Spleen (tissue), 11 donors: ENCODE measurements at regions not wholly inside any gene's neighbourhood (a gene's known extent, or its start where the extent isn't known, plus 50 kb on each side); places are given as distances from the start of the nearest gene placed in this dataset.

Source experiments
- DNase-seq: peaks from one replicate; pipeline ENCODE4 v3.0.0-alpha.2; 2020
- H3K27ac ChIP-seq, 8 donors: fragments of 200-600 bp; sonication (generic) in 7 of 8; 1 replicate in 4 of 8; 2 replicates in 4 of 8; pipeline versions ENCODE4 v1.5.0 to v1.8.0; 2016 to 2021; ENCODE audit warnings: inconsistent platforms in 4 of 8, mild to moderate bottlenecking in 4 of 8, moderate library complexity in 1 of 8
- H3K27me3 ChIP-seq, 7 donors: fragments of 200-600 bp; sonication (generic) in 6 of 7; replicated peaks in 1 of 7; 1 replicate in 4 of 7; 2 replicates in 3 of 7; pipeline versions ENCODE4 v1.5.0 to v1.8.0; 2016 to 2021; ENCODE audit warnings: inconsistent platforms in 3 of 7, mild to moderate bottlenecking in 1 of 7
- H3K36me3 ChIP-seq, 6 donors: fragments of 200-600 bp; sonication (generic) in 5 of 6; 1 replicate in 4 of 6; 2 replicates in 2 of 6; pipeline versions ENCODE4 v1.5.0 to v1.8.0; 2016 to 2021; ENCODE audit warnings: inconsistent platforms in 2 of 6
- H3K4me1 ChIP-seq, 6 donors: fragments of 200-600 bp; sonication (generic) in 5 of 6; 1 replicate in 3 of 6; 2 replicates in 3 of 6; pipeline versions ENCODE4 v1.5.0 to v1.8.0; 2016 to 2021; ENCODE audit warnings: inconsistent platforms in 3 of 6
- H3K4me3 ChIP-seq, 8 donors: fragments of 200-600 bp; sonication (generic) in 7 of 8; 1 replicate in 4 of 8; 2 replicates in 4 of 8; pipeline versions ENCODE4 v1.5.0 to v1.8.0; 2016 to 2021; ENCODE audit warnings: inconsistent platforms in 4 of 8, mild to moderate bottlenecking in 4 of 8, moderate library complexity in 2 of 8
- H3K9me3 ChIP-seq, 8 donors: fragments of 200-600 bp; sonication (generic) in 7 of 8; 1 replicate in 4 of 8; 2 replicates in 4 of 8; pipeline versions ENCODE4 v1.5.0 to v1.8.0; 2016 to 2021; ENCODE audit warnings: inconsistent platforms in 4 of 8
- POLR2A ChIP-seq, 3 donors: fragments of 450-650 bp; IDR thresholded peaks; one replicate each; pipeline ENCODE4 v1.5.1; 2017; ENCODE audit warnings: antibody characterized with exemption in 3 of 3, mild to moderate bottlenecking in 1 of 3
- POLR2AphosphoS5 ChIP-seq, 3 donors: sonication (generic); formaldehyde crosslinking; IDR thresholded peaks; one replicate each; pipeline ENCODE4 v1.5.1; 2017; ENCODE audit warnings: antibody characterized with exemption in 3 of 3
- WGBS, 5 donors: extraction: QIAGEN DNeasy Blood & Tissue Kit in 3 of 5; methylation state at CpG; one replicate each; pipeline versions ENCODE4 v1.1.5 to v1.1.7; 2013 to 2018; 5-methylcytosine and 5-hydroxymethylcytosine counted together
- intact Hi-C: fragments of 100-400 bp; cut with DNase I; formaldehyde crosslinking; loops from one replicate; pipeline ENCODE4 v1.15.0; 2023; ENCODE audit warnings: low total_unique reads
- TF ChIP-seq, protein P1 (sequence below), 11 experiments: fragments of 200-600 bp in 7 of 11; fragments of 450-650 bp in 4 of 11; sonication (generic) in 4 of 11; IDR thresholded peaks in 8 of 11; conservative IDR thresholded peaks in 3 of 11; 1 replicate in 7 of 11; 2 replicates in 4 of 11; pipeline versions ENCODE4 v1.4.0 to v1.8.0; 2016 to 2021; ENCODE audit warnings: antibody characterized with exemption in 11 of 11, inconsistent platforms in 4 of 11, mild to moderate bottlenecking in 1 of 11
- donor health status: healthy with polysubstance abuse.
- donor health status: DM: no; HTN: no; CAD: no; lungs with moderate emphysema.
- donor health status: DM: no; HTN: no; CAD: no.
- donor health status: Bipolar disorder and iron deficiency.
- donor health status: healthy.
- donor health status: DM: no; HTN: no; CAD: no.
- donor health status: DM: yes; HTN: yes; CAD: no.

DNA sequence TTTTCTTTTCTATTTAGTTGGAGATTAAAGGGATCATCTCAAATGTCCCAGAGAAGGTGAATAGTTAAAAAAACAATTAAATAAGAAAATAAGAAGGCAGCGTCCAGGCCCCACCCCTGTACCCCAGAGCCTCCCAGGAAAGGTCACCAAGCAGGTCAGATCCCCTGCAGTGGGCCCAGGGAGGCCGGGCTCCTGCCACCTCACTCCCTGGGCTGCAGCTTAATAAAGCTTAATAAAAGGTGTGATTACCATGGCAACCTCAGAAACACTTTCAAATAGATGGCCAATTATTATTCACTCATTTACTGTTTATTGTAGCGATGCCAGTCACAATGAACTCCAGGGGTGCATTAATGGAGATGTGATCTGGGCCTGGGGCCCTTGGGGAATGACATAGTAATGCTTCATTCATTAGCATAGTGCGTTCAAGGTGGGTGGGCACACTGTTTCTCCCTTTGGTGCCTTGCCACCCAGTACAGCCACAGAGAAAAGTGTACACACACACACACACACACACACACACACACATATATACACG lies 386.2 kb downstream of the CADM1 start:
- H3K9me3 ChIP-seq = no peaks in the 10 kb centered on the region
- no peak overlapping the region for H3K27ac ChIP-seq
- H3K4me3 ChIP-seq = no peak overlapping the region
- no peaks in the 10 kb centered on the region for H3K36me3 ChIP-seq
- DNase-seq = no peak
- intact Hi-C loops = no loop called here
- TF ChIP-seq, protein P1, sequence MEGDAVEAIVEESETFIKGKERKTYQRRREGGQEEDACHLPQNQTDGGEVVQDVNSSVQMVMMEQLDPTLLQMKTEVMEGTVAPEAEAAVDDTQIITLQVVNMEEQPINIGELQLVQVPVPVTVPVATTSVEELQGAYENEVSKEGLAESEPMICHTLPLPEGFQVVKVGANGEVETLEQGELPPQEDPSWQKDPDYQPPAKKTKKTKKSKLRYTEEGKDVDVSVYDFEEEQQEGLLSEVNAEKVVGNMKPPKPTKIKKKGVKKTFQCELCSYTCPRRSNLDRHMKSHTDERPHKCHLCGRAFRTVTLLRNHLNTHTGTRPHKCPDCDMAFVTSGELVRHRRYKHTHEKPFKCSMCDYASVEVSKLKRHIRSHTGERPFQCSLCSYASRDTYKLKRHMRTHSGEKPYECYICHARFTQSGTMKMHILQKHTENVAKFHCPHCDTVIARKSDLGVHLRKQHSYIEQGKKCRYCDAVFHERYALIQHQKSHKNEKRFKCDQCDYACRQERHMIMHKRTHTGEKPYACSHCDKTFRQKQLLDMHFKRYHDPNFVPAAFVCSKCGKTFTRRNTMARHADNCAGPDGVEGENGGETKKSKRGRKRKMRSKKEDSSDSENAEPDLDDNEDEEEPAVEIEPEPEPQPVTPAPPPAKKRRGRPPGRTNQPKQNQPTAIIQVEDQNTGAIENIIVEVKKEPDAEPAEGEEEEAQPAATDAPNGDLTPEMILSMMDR (IDR thresholded peaks at IDR 0.05 in 8 of 11, conservative IDR thresholded peaks at IDR 0.05 in 3 of 11) = no peak
- no peak for TF ChIP-seq POLR2A (IDR thresholded peaks at IDR 0.05)
- TF ChIP-seq POLR2AphosphoS5 (IDR thresholded peaks at IDR 0.05) = no peak
- 46 to 58% (median 55%) methylated on average over 5 of the region's 5 CpGs for WGBS, 5 donors
- H3K27me3 ChIP-seq = peaks cover 0 to 19% (median 0%) of the 10 kb centered on the region in 7 donors
- no peaks in the 10 kb centered on the region for H3K4me1 ChIP-seq

DNA sequence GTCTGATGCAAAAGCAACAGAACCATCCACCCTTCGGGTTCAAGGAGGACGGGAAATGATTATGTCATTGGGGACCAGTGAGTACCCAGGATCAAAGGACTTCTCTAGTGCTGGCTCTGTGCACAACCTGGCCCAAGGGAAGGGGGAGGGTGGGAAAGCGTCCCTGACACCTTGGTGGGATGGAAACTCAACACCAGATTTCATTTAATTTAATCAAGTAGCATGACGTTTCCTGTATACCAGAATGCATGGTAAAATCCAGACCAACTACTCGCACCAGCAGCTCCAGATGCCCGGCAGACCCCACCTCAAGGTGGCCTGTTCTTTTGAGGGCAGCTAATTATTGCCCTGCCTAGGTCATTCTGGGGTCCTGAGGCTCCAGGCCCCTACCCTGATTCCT lies 385.1 kb downstream of the CADM1 start:
- DNase-seq = no peak
- Histone ChIP-seq H3K4me3 (no peak overlapping the region), H3K27ac (no peak overlapping the region), H3K9me3 (no peaks in the 10 kb centered on the region), H3K27me3 (peaks cover 0 to 19% (median 0%) of the 10 kb centered on the region in 7 donors), H3K4me1 (no peaks in the 10 kb centered on the region), H3K36me3 (no peaks in the 10 kb centered on the region)
- intact Hi-C loops = no loop called here
- no peak for TF ChIP-seq POLR2AphosphoS5 (IDR thresholded peaks at IDR 0.05)
- TF ChIP-seq, protein P1 (IDR thresholded peaks at IDR 0.05 in 8 of 11, conservative IDR thresholded peaks at IDR 0.05 in 3 of 11) = no peak
- TF ChIP-seq POLR2A (IDR thresholded peaks at IDR 0.05) = no peak
- 72 to 83% (median 74%) methylated on average over 5 to 6 of the region's 6 CpGs for WGBS, 5 donors
